ENCODE measurements at regions not wholly inside any gene's neighbourhood (a gene's known extent, or its start where the extent isn't known, plus 50 kb on each side); places are given as distances from the start of the nearest gene placed in this dataset.
A peak's percentile ranks its signal among the peaks of the same experiment; 100 is the strongest.
"Not testable (repeated sequence)": the region's sequence is repeated elsewhere in the genome, so short reads cannot be mapped to it uniquely, and the experiment has no call there.

DNA sequence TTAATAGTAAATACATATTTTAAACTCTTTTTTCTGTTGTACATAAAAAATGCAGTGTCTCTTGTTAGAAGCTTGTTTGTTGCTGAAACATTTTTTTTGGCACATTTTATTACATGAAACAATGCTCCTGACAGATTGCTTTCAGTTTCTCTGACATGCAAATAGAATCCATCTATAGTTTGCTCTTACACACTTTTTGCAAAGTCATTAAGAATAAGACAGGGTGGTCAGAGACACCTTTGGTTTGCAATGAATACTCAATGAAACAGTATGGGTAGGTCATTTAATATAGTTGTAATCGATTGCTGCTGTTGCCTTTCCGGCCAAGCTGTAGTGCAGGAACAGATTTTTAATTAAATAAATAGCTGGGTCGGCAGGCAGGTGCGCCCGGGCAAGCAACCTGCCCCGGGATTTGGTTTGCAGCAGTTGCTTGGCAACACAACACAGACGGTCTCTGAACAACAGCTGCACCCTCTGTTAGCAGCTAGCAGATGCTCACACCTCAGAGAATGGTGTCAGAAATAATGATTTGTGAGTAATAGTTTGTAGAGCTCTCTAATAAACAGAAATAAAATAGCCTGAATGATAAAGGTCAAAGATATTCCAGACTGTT is 115.7 kb upstream of the CACNA2D1 start:
- DNase-seq, result peak; percentile 81

DNA sequence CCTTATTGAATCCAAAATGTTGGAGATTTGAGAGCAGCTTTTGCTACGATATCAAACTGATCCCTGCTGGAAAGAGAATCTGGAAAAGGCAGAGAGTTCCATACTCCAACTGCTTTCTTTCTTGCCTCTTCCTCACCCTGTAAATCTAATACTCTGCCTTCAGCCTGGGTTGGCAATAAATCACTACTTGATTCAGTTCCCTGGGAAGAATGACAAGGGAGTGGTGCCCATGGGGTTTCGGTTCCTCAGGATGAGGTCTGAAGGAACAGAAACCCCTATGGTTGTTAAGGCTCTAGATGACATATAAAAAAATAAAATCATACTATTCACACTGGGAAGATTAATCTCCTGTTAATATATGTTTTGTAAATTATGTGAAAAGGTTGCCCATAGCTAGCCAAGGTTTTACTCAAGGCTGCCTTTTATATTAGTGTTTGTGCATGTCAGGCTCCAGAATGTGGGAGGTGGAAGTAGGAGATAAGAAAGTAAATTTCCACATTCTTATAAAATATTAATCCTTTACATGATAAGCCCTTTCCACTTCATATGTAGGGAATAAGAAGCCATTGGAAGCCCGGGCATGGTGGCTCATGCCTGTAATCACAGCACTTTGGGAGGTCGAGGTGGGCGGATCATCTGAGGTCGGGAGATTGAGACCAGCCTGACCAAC is 106.2 kb upstream of the CACNA2D1 start:
- DNase-seq, result peak; percentile 73

DNA sequence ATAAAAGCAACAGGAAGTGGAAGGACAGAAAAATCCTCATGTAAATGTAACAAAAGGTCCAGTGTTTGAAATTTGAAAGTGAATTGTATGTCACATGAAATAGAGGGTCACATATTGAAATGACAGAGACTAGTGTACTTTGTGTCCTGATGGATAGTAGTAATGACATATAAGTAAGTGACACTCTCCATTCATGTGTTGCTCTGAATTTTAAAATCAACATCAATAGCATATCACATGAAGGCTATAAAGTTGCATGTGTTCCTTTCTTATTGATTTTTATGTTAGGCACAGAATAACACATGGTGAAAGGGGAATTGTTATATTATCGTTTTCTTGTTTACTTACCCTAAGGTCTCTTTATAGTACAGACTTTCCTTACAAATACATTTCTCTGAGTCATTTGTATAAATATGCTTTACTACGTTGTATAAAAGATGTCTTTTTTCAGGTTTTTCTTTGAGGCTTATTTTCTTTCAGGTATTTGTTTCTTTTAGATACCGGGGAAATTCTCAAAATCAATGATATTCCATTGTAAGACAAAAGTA is 104.6 kb upstream of the CACNA2D1 start:
- no peak for DNase-seq

DNA sequence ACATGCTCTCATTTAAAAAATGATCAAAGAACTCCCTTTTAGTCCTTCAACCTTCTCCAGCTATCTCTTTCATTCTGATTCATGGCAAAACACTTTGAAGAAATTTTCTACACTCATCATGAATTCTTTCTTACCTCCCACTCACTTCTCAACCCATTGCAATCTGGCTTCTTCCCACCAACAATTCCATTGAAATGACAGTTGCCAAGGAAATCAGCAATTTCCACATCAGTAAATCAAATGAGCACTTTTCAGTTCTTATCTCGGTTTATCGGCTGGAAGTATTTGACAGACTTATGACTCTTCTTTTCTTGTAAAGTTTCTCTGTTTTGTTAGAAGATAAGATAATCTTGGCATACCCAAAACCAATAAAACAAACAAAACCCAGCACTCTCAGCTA is 99.1 kb upstream of the CACNA2D1 start:
- no peak for DNase-seq

DNA sequence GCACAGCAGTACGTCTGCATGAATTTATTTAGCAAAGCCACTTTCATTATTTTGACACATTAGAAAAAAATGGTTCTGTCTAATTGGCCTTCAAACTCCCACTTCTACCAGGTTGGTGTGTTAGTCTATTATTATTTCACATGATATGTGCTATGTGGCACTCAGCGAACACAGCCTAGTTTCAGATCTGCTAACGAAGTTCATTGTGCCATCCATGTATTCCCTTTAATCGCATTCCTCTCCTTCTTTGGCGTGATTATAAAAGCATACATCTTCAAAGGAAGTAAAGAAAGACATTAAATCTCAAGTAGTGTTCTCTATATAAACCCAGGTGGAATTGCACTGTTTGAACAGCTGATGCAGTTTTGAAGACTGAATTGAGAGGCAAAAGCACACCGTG is 96.4 kb upstream of the CACNA2D1 start:
- peak; percentile 47 for DNase-seq

DNA sequence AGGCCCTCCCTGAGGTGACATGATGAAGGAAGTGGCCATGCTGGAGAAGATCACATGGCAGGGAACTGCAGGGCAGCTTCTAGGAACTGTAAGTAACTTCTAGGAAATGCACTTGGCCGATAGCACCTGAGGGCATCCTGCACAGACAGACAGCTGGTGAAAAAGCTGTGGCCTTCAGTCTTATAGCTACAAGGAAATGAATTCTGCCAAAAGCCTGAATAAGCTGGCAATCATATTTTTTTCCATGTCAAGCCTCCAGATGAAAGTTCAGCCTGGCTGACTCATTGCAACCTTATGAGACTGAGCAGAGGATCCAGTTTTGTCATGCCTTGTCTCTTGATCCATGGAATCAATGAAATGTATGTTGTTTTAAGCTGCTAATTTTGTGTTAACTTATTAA is 91.1 kb upstream of the CACNA2D1 start:
- no peak for DNase-seq

DNA sequence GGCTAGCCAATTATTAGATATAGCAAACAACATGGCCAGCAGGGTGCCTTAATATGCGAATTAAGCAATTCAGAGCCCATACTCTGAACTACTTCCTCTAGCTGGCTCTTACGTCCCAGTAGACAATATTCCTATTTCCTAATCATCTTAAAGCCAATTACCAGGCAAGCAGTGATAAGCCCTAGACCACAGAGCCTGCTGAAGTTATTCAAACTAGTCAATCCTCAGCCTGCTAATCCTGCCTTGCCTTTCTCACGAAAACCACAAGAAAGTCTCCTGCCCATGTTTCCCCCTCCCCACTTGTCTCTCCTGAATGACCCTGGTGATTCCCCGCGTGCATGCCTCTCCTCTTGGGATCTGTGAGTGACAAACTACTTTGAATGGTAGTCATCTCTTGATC is 86.8 kb upstream of the CACNA2D1 start:
- DNase-seq, result no peak

DNA sequence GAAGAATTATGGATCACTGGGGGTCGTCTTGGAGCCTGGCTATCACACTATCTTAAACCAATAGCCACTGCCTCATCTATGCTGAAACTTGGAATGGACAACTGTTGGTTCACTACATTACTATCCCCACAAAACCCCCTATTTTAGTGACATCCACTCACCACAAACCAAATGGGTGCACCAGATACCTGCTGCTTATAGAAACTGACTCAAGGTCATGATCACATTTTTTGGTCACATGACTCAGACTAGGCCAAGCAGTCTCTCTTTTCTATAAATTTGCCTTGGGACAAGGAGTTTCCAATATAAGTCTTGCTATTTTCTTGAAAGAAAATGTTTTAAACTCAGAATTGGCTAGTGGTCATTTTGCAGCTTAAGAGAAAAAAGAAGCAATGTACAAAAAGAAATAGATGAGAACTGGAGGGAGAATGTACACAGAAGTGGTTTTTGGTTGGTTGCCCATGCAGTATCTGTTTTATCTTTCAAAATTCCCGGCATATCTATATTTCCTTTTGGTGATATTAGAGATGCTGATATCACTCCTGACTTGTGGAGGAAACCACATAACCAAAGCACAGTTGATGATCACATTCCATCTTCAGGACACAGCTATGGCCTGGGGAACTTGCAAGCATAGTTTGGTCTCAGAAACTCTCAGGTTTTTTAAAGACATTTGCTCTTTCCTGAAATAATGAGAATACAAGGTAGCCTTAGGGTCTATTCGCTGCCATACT is 85.2 kb upstream of the CACNA2D1 start:
- DNase-seq, result no peak

DNA sequence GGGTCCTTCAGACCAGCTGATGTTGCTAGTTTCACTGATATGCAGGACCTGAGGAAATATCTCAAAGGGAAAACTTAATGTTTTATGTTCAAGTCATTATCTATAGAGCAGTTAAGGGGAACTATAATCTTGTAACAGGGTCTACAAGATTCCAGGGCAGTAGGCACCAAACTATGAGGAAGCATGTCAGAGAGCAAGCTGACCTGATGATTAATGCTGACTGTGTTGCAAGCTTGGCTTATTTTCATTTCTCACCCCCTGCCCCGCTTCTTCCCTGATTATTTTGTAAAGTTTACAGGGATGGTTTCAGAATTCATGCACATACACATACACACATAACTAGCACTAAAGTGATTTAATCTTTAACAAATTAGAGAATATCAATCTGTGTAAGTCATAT is 84.3 kb upstream of the CACNA2D1 start:
- DNase-seq, result no peak

DNA sequence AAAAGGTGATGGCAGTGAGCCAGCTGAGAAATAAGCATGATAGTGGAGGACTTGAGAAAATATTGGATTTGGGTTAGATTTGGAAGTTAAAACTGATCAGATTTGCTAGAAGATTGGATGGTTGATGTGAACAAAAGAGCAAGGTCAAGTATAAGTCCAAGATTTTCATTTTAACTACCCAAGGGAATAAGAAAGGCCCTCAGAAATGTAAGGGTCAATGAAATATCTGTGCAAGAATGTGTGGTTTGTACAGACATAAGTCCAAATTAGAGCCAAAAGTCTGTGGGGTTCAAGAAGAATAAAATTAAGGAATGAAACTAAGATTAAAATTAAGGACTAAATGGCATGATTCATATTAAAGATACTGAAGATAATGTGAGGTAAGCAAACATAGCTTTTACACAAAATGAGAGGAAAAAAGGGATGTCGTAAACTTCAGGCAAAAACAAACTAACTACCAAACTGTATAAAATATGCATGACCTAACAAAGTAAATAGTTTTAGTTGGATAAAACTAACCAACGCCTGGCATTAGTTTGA is 78.4 kb upstream of the CACNA2D1 start:
- DNase-seq, result no peak

DNA sequence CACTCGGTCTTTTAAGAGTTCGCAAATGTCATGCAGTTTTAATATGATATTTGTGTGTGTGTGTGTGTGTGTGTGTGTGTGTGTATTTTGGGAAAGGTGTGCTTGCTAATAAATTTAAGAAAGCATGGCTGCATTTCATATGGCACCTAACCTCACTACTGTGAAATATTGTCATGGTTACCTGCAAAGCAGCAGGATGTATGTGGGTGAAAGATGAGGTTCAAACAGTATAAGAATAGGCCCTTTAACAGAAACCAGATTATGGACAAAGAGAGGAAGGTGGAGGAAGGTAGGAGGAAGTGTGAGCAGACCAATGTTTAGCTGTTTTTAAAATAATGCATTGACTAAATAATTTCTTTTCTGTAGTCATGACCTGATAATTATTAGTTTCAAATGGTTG is 73.5 kb upstream of the CACNA2D1 start:
- no peak for DNase-seq

DNA sequence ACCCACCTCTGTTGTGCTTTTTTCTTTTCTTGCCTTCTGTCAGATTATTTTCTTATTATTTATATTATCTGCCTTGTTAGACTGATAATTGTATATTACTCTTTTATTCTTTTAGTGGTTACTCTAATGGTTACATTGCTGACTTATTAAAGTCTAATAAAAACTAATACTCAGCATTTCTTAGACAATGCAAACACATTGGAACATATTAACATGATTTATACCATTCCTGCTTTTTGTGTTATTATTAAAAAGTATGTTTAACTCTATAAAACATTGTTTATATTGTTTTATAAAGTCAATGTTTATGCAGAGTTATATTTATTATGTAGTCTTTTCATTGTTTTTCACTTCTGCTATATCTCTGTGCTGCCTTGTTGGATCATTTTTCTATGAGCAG is 68.0 kb upstream of the CACNA2D1 start:
- no peak for DNase-seq

DNA sequence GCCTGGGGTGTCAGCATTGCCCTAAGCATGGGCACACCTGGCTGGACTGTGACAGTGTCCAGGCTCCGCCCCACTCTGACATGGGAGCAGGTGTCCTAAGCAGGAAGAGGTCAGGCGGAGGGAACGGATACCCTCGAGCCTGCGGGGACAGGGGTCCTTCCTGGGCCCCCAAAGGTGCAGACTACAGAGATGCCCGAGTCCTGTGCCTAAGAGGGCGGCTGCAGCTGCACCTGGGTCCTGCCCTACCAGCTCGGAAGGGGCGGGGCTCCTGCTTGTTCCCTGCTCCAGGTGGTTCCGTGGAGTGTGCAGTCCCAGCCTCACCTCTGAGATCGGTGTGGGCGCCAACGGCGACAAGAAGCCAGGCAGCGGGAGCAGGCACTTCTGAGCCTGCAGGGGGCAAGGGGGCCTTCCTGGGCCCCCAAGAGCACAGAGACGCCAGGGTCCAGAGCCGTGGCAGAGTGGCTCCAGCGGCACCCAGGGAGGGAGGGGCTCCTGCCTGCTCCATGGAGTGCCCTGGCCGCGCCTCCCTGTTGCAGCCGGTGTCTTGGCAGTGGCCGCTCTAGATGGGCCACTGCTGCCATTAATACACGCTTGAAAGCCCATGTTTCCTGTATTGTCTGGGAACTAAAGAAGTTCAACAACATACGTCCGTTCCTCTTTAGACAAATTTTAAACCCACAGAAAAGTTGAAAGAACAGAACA is 64.5 kb upstream of the CACNA2D1 start:
- no peak for DNase-seq

DNA sequence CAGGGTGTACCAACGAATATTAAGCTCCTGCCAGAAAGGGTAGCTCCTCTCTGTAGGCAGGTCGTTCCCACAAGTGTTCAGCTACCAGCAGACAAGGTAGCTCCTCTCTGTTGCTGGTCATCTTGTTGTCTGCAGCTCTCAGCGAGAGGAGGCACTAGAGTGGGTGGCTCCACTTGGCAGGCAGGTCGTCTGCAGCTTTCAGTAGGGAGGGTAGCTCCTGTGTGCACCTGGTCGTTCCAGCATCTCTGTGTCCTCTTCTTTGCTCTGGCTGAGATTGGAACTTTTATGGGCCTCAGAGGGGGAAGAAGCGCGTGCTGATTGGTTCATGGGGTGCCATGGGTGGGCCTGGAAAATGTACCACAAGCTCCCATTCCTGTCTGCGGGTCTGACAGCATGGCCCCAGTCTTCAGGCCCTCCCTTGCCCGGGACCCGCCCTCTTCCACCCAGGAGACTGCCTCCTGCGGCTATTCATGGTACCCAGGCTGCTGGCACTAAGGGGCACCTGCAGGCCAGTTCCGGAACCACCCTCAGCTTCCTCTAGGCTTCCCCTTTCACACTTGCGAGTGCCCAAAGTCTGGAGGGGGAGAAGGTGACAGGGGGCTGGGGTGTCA is 63.9 kb upstream of the CACNA2D1 start:
- no peak for DNase-seq

DNA sequence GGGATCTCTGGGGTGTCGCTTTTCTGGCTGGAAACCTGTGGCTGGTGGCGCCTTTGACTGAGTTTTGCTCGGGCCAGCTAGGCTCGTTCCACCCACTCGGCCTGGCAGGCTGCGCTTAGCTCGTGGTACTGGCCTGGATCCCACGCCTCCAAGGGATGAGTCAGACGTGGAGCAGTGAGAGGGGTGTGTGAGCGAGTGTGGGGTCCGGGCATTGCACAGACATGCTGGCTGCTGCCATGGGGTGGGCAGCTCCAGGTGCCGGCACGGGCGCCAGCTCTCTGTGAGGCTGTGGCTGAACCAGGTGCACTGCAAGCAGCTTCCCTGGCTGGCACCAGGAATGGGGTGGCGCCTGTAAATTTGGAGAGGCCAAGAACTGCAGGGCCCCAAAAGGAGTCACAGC is 63.1 kb upstream of the CACNA2D1 start:
- DNase-seq, result no peak

DNA sequence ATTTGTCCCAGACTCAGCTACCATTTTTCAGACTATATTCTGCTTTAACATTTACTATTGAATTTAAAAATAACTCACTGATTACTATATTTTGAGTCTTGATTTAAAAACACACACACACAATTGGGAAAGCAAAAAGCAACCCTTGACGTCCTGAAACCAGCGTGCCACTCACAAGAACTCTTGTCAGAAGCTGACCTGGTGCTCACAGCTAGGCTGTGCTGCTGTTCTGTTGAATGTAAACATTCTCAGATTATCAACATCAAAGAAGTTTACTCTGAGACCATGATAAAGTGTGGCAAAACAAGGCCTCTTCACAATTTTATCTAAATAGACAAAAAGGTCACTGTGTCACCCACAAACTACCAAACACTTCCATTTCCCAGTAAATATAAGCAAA is 62.6 kb upstream of the CACNA2D1 start:
- no peak for DNase-seq

DNA sequence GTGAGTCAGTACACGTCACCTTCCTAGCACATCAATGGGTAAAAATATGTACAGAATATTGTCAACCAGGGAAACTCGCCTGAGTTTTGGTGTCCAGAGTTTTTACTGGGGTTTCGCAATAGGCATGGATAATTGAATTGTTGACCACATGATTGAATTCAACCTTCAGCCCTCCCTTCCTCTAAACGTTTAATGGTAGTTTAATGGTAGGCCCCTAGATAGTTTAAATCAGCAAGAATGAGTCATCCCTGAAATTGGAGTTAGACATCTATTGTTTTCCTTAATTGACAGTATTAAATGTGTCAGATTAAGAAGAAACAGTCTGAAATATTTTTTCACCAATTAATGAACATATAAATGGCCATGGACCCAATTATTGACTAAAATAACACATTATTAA is 57.8 kb upstream of the CACNA2D1 start:
- no peak for DNase-seq

DNA sequence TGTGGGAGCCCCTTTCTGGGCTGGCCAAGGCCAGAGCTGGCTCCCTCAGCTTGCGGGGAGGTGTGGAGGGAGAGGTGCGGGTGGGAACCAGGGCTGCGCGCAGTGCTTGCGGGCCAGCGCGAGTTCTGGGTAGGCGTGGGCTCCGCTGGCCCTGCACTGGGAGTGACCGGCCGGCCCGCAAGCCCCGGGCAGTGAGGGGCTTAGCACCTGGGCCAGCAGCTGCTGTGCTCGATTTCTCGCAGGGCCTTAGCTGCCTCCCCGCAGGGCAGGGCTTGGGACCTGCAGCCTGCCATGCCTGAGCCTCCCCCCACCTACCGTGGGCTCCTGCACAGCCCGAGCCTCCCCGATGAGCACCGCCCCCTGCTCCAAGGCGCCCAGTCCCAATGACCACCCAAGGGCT is 56.0 kb upstream of the CACNA2D1 start:
- not testable (repeated sequence) for DNase-seq

DNA sequence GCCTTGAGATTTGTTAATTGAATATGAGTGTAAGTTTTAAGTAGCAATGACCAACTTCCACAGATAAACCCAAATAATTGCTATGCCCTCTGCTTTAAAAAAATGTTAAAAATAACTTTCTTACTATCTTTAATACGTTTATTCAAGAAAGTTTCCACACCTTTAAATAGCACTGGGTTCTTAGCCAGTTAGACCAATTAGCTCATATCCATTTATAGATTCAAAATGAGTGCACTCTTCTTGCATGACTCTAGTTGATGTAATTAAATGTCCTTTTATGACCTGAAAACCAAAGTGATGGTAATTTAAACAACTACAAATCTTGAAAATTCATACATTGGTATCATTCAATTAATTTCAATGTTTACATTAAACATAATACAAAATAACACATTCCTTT is 50.8 kb upstream of the CACNA2D1 start:
- no peak for DNase-seq

Data from NCI-H2227 treated with DMSO at 0.1 percent for 48 hours (cell line).